CD14-positive monocyte (primary cell): ENCODE measurements at regions not wholly inside any gene's neighbourhood (a gene's known extent, or its start where the extent isn't known, plus 50 kb on each side); places are given as distances from the start of the nearest gene placed in this dataset.

ENCODE experiments used
- DNase-seq, 3 donors: peaks; one replicate each; pipeline ENCODE4 v3.0.0-alpha.2; 2011 to 2022
- H2AFZ ChIP-seq: 2 replicates; pipeline ENCODE4 v1.6.0; 2012; ENCODE audit warnings: mild to moderate bottlenecking, low read depth, low read length, inconsistent platforms; ENCODE audit not compliant: insufficient read depth, poor library complexity, severe bottlenecking
- H3K27ac ChIP-seq, 2 donors: 1 replicate in 1 of 2; 2 replicates in 1 of 2; pipeline ENCODE4 v1.5.1; 2012 to 2013; ENCODE audit warnings: low read length in 2 of 2, control low read depth in 1 of 2, inconsistent platforms in 1 of 2, low read depth in 1 of 2, mild to moderate bottlenecking in 1 of 2
- H3K27me3 ChIP-seq, 2 donors: one replicate each; pipeline versions ENCODE4 v1.6.0 to v1.6.1; 2011 to 2013; ENCODE audit warnings: low read length in 2 of 2; ENCODE audit not compliant: control insufficient read depth in 2 of 2, insufficient read depth in 2 of 2
- H3K36me3 ChIP-seq, 2 donors: replicated peaks in 1 of 2; 1 replicate in 1 of 2; 2 replicates in 1 of 2; pipeline versions ENCODE4 v1.5.1 to v1.6.1; 2012 to 2013; ENCODE audit warnings: low read length in 2 of 2, control low read depth in 1 of 2, inconsistent platforms in 1 of 2, mild to moderate bottlenecking in 1 of 2; ENCODE audit not compliant: insufficient read depth in 2 of 2, control insufficient read depth in 1 of 2
- H3K4me1 ChIP-seq, 2 donors: 1 replicate in 1 of 2; 2 replicates in 1 of 2; pipeline versions ENCODE4 v1.5.1 to v1.6.1; 2012 to 2013; ENCODE audit warnings: low read length in 2 of 2, control low read depth in 1 of 2, inconsistent platforms in 1 of 2, mild to moderate bottlenecking in 1 of 2, moderate library complexity in 1 of 2; ENCODE audit not compliant: insufficient read depth in 2 of 2, control insufficient read depth in 1 of 2
- H3K4me2 ChIP-seq: replicated peaks from 2 replicates; pipeline ENCODE3; 2012; ENCODE audit warnings: low read length, moderate library complexity, mild to moderate bottlenecking; ENCODE audit not compliant: poor library complexity, severe bottlenecking; ENCODE audit errors: extremely low read depth
- H3K4me3 ChIP-seq, 3 experiments: fragments of 200-600 bp in 1 of 3; sonication (generic) in 1 of 3; replicated peaks in 1 of 3; 1 replicate in 2 of 3; 2 replicates in 1 of 3; pipeline ENCODE4 v1.5.1; 2011 to 2013; ENCODE audit warnings: low read length in 3 of 3, mild to moderate bottlenecking in 3 of 3, control low read depth in 2 of 3, low read depth in 2 of 3, inconsistent platforms in 1 of 3, moderate library complexity in 1 of 3
- H3K79me2 ChIP-seq: 2 replicates; pipeline ENCODE4 v1.6.0; 2012; ENCODE audit warnings: mild to moderate bottlenecking, control low read depth, inconsistent platforms, low read length, moderate library complexity; ENCODE audit not compliant: insufficient read depth
- H3K9ac ChIP-seq: 2 replicates; pipeline ENCODE4 v1.6.0; 2017; ENCODE audit warnings: low read length, mild to moderate bottlenecking; ENCODE audit not compliant: insufficient read depth, poor library complexity, severe bottlenecking
- H3K9me3 ChIP-seq, 2 donors: replicated peaks in 1 of 2; 1 replicate in 1 of 2; 2 replicates in 1 of 2; pipeline versions ENCODE4 v1.5.1 to v1.6.1; 2012 to 2013; ENCODE audit warnings: low read length in 2 of 2, control low read depth in 1 of 2; ENCODE audit not compliant: control insufficient read depth in 1 of 2, insufficient read depth in 1 of 2
- H4K20me1 ChIP-seq: 2 replicates; pipeline ENCODE4 v1.6.0; 2012; ENCODE audit warnings: mild to moderate bottlenecking, low read length, control low read depth, moderate library complexity; ENCODE audit not compliant: insufficient read depth
- H3K27ac Mint-ChIP-seq, 7 donors: one replicate each; pipeline ENCODE4 v1.8.0; 2020; ENCODE audit warnings: mild to moderate bottlenecking in 7 of 7, mixed read lengths in 7 of 7, moderate library complexity in 6 of 7, inconsistent platforms in 2 of 7
- H3K27me3 Mint-ChIP-seq, 3 donors: one replicate each; pipeline ENCODE4 v1.8.0; 2021 to 2022; ENCODE audit warnings: low read depth in 3 of 3, mild to moderate bottlenecking in 3 of 3, mixed read lengths in 3 of 3, moderate library complexity in 3 of 3, inconsistent platforms in 1 of 3
- H3K36me3 Mint-ChIP-seq, 2 donors: one replicate each; pipeline ENCODE4 v1.8.0; 2020; ENCODE audit warnings: mixed read lengths in 2 of 2, inconsistent platforms in 1 of 2, mild to moderate bottlenecking in 1 of 2
- H3K4me1 Mint-ChIP-seq: one replicate; pipeline ENCODE4 v1.8.0; 2020; ENCODE audit warnings: mild to moderate bottlenecking, mixed read lengths
- H3K4me3 Mint-ChIP-seq, 2 donors: one replicate each; pipeline ENCODE4 v1.8.0; 2020; ENCODE audit warnings: mild to moderate bottlenecking in 2 of 2, mixed read lengths in 2 of 2, moderate library complexity in 1 of 2
- H3K9me3 Mint-ChIP-seq, 7 donors: one replicate each; pipeline ENCODE4 v1.8.0; 2020 to 2022; ENCODE audit warnings: mixed read lengths in 7 of 7, mild to moderate bottlenecking in 6 of 7, moderate library complexity in 6 of 7, inconsistent platforms in 2 of 7
- CTCF ChIP-seq: fragments of 200-600 bp; IDR thresholded peaks from one replicate; pipeline ENCODE4 v1.8.0; 2022; ENCODE audit warnings: antibody characterized with exemption, mild to moderate bottlenecking
- WGBS: methylation state at CpG from one replicate; pipeline ENCODE4 v1.1.5; 2013; ENCODE audit warnings: missing lambda C conversion rate; ENCODE audit not compliant: insufficient coverage; 5-methylcytosine and 5-hydroxymethylcytosine counted together
- intact Hi-C, 2 donors: fragments of 100-400 bp; cut with micrococcal nuclease; formaldehyde crosslinking; loops; one replicate each; pipeline versions ENCODE4 v1.15.0 to v1.15.1; 2023

GRCh38 chr3:17802950-17803349 lies 60.5 kb upstream of the TBC1D5 start:
- Histone ChIP-seq H3K36me3 (no peaks in the 10 kb centered on the region), H3K79me2 (no peaks in the 10 kb centered on the region), H3K4me2 (no peak overlapping the region), H4K20me1 (no peaks in the 10 kb centered on the region), H3K4me3 (no peak overlapping the region), H3K9me3 (no peaks in the 10 kb centered on the region), H3K9ac (no peak overlapping the region), H3K4me1 (no peaks in the 10 kb centered on the region), H3K27ac (no peak overlapping the region), H3K27me3 (no peaks in the 10 kb centered on the region), H2AFZ (no peak overlapping the region)
- H3K27ac Mint-ChIP-seq = no peak overlapping the region
- intact Hi-C loops = no loop called here
- no peak for DNase-seq
- 79% methylated on average over 3 of the region's 3 CpGs for WGBS
- H3K4me3 Mint-ChIP-seq = no peak overlapping the region
- H3K27me3 Mint-ChIP-seq = peaks cover 0 to 2% (median 0%) of the 10 kb centered on the region in 3 donors
- no peak for TF ChIP-seq CTCF
- peaks cover 0 to 2% (median 0%) of the 10 kb centered on the region in 7 donors for H3K9me3 Mint-ChIP-seq
- no peaks in the 10 kb centered on the region for H3K36me3 Mint-ChIP-seq
- peaks cover 4% of the 10 kb centered on the region for H3K4me1 Mint-ChIP-seq

GRCh38 chr3:17801131-17801530 lies 58.7 kb upstream of the TBC1D5 start:
- Histone ChIP-seq H3K36me3 (no peaks in the 10 kb centered on the region), H3K9me3 (no peaks in the 10 kb centered on the region), H3K27me3 (no peaks in the 10 kb centered on the region), H2AFZ (no peak overlapping the region), H3K27ac (no peak overlapping the region), H3K4me1 (no peaks in the 10 kb centered on the region), H3K4me2 (no peak overlapping the region), H3K4me3 (no peak overlapping the region), H3K9ac (no peak overlapping the region), H4K20me1 (no peaks in the 10 kb centered on the region), H3K79me2 (no peaks in the 10 kb centered on the region)
- Mint-ChIP-seq H3K27ac (no peak overlapping the region), H3K4me3 (no peak overlapping the region), H3K9me3 (peaks cover 0 to 3% (median 0%) of the 10 kb centered on the region in 7 donors), H3K4me1 (peaks cover 4% of the 10 kb centered on the region), H3K36me3 (no peaks in the 10 kb centered on the region), H3K27me3 (peaks cover 0 to 2% (median 0%) of the 10 kb centered on the region in 3 donors)
- no peak for TF ChIP-seq CTCF
- intact Hi-C loops = no loop called here
- DNase-seq = no peak
- no CpG with 5 or more reads among the region's 1 CpG for WGBS
